ENCODE measurements at regions not wholly inside any gene's neighbourhood (a gene's known extent, or its start where the extent isn't known, plus 50 kb on each side); places are given as distances from the start of the nearest gene placed in this dataset.

DNA sequence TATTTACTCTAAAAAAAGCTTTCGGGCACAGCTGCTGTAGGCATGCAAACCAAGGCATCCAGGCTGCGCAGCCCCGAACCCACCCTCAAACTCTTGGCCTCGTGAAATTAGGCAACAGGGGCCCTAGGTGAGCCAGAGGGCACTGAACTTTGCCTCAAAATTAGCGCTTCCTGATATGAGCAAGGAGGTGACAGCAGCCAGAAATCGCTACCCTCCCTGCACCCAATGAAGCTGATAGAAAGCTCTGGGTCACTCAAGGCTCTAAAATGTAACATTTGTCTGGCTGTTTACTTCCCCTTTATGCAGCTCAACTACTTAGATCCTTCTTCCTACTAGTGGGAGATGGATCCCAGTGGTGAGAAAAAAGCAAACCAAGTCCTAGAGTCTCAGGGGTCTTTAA is 61.8 kb downstream of the PITPNM2 start:
- peak; percentile 39 for DNase-seq (ENCODE audit: low spot score)
- H3K36me3 Mint-ChIP-seq: no peaks in the 10 kb centered on the region
- H3K9me3 Mint-ChIP-seq: no peaks in the 10 kb centered on the region
- ATAC-seq: no peak
- no peak overlapping the region for H3K4me3 Mint-ChIP-seq
- H3K4me1 Mint-ChIP-seq (ENCODE audit: low read depth in 2 of 2): peaks cover 7 to 8% of the 10 kb centered on the region in 2 donors
- H3K27ac Mint-ChIP-seq: no peak overlapping the region
- H3K27me3 Mint-ChIP-seq: no peaks in the 10 kb centered on the region

- DNase-seq (ENCODE audit: low spot score): no peak
- H3K27ac Mint-ChIP-seq: no peak overlapping the region
- peaks cover 7 to 14% of the 10 kb centered on the region in 2 donors for H3K4me1 Mint-ChIP-seq (ENCODE audit: low read depth in 2 of 2)
- H3K36me3 Mint-ChIP-seq: no peaks in the 10 kb centered on the region
- H3K9me3 Mint-ChIP-seq: no peaks in the 10 kb centered on the region
- no peak for ATAC-seq
- no peaks in the 10 kb centered on the region for H3K27me3 Mint-ChIP-seq
- H3K4me3 Mint-ChIP-seq: no peak overlapping the region
Observed at GRCh38 chr12:123085730-123086487, 65.0 kb downstream of the PITPNM2 start.

GRCh38 chr12:123085066-123085465 is 65.8 kb downstream of the PITPNM2 start:
- ATAC-seq: no peak
- DNase-seq (ENCODE audit: low spot score): no peak
- H3K9me3 Mint-ChIP-seq: no peaks in the 10 kb centered on the region
- no peak overlapping the region for H3K4me3 Mint-ChIP-seq
- no peak overlapping the region for H3K27ac Mint-ChIP-seq
- no peaks in the 10 kb centered on the region for H3K36me3 Mint-ChIP-seq
- no peaks in the 10 kb centered on the region for H3K27me3 Mint-ChIP-seq
- peaks cover 7 to 14% of the 10 kb centered on the region in 2 donors for H3K4me1 Mint-ChIP-seq (ENCODE audit: low read depth in 2 of 2)

DNA sequence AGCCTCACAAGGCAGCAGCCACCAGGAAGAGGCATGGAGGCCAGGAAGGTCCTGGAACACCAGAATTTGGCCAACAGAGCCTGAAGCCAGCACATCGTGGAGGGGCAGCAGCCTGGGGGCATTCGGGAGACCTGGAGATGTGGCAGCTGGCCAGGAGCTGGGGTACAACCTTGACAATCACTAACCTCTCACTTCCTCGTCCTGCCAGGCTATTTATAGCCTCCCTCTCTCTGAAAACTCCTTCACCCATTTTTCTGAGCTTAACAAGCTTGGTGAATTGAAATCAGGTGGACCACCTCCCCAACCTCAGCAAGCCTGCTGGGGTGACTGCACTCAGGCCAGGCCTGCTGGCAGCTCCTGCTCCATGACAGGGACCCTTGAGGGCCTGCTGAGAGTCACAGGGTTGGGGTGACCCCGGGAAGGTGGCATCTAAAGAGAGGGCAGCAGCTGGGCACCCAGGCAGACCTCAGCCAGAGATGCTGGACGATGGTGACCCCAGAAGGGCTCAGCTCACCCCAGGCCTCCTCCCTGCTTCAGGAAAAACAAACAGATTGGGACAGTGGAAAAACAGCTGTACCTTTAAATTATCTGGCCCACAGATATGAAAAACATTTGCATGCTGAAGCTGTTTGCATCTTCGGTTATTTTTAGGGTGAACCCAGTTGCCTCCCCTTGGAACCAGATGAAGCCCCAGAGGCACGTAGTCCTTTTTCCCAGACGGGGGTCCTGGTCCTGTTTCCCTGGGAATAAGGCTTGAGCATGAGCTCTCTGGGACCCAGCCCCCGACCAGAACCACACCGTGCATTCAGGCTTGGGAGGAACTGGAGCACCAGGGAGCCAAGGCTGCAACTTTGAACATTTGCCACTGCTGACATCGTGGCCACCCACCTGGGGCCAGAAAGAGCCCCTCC is 67.0 kb downstream of the PITPNM2 start:
- no peak for DNase-seq (ENCODE audit: low spot score)
- no peaks in the 10 kb centered on the region for H3K9me3 Mint-ChIP-seq
- H3K27me3 Mint-ChIP-seq: no peaks in the 10 kb centered on the region
- no peak overlapping the region for H3K4me3 Mint-ChIP-seq
- peaks cover 0 to 9% of the 10 kb centered on the region in 2 donors for H3K4me1 Mint-ChIP-seq (ENCODE audit: low read depth in 2 of 2)
- H3K36me3 Mint-ChIP-seq: no peaks in the 10 kb centered on the region
- no peak for ATAC-seq
- peak overlapping the region in 1 of 2 donors; percentile 3 for H3K27ac Mint-ChIP-seq

DNA sequence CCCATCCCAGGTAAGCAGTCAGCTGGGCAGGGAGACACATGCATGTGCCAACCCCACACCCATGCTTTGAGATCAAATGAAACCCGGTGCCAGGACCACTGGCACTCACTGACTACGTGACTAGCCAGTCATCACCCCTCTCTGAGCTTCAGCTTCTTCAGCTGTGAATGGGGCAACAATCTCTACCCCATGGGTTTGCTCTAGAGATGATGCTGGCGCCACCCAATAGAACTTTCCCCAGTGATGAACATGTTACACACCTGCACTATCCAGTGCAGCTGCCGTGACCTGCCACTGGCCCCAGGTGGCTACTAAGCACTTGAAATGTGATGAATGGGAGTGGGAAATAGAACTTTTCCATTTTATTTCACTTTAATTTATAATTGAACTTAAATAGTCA is 70.3 kb downstream of the PITPNM2 start:
- no peak overlapping the region for H3K4me3 Mint-ChIP-seq
- no peaks in the 10 kb centered on the region for H3K36me3 Mint-ChIP-seq
- H3K4me1 Mint-ChIP-seq (ENCODE audit: low read depth in 2 of 2): peaks cover 19 to 28% of the 10 kb centered on the region in 2 donors
- no peak for ATAC-seq
- H3K27ac Mint-ChIP-seq: no peak overlapping the region
- no peaks in the 10 kb centered on the region for H3K27me3 Mint-ChIP-seq
- no peaks in the 10 kb centered on the region for H3K9me3 Mint-ChIP-seq
- no peak for DNase-seq (ENCODE audit: low spot score)

- ATAC-seq (no peak), DNase-seq (ENCODE audit: low spot score) (no peak)
- peaks cover 36 to 43% of the 10 kb centered on the region in 2 donors for H3K4me1 Mint-ChIP-seq (ENCODE audit: low read depth in 2 of 2)
- no peak overlapping the region for H3K4me3 Mint-ChIP-seq
- H3K9me3 Mint-ChIP-seq: no peaks in the 10 kb centered on the region
- H3K36me3 Mint-ChIP-seq: no peaks in the 10 kb centered on the region
- no peak overlapping the region for H3K27ac Mint-ChIP-seq
- H3K27me3 Mint-ChIP-seq: no peaks in the 10 kb centered on the region
Observed at GRCh38 chr12:123078531-123079155, 72.2 kb downstream of the PITPNM2 start.

GRCh38 chr12:123078120-123078465 is 72.8 kb downstream of the PITPNM2 start:
- Mint-ChIP-seq H3K27ac (no peak overlapping the region), H3K9me3 (no peaks in the 10 kb centered on the region), H3K36me3 (no peaks in the 10 kb centered on the region), H3K4me3 (no peak overlapping the region), H3K27me3 (no peaks in the 10 kb centered on the region), H3K4me1 (ENCODE audit: low read depth in 2 of 2) (peaks cover 42 to 44% of the 10 kb centered on the region in 2 donors)
- no peak for DNase-seq (ENCODE audit: low spot score)
- no peak for ATAC-seq

DNA sequence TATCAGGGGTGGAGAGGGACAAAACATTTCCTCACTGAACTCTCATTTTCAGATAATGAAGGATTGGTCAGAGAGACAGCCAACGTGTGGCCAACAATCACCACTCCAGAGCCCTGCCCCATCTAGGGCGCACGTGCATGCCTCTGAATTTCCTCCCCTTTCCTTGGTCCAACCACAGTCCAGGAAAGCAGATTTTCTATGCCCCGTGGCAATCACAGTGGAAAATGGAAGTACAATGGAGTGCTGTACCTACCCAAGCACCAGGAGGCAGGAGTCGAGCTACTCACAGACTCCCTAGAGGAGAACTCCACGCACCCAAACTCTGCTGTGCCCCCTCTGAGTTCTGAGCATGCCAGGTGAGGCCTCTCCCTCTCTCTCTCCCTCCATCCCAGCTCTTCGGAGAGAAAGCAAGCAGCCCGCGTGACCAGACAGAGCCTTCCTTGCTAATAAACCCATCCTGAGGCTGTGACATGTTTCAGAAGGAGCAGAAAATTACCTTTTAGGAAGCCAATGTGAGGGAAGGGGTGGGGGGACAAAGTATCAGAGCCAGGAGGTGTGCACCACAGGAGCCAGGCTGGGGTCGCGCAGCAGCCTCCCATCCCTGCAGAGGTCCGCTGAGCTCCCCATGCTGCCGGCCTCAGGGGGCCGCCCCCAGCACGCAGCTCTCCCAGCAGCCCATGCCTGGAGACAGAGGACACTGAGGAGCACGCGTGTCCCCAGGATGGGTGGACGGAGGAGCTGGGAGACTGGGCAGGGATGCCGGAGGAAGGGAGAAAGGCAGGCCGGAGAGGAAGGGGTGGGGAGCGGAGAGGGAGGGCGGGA is 73.4 kb downstream of the PITPNM2 start:
- Mint-ChIP-seq H3K4me3 (peak overlapping the region; percentile 10), H3K4me1 (ENCODE audit: low read depth in 2 of 2) (peaks cover 43 to 44% of the 10 kb centered on the region in 2 donors), H3K27ac (peak overlapping the region in 1 of 2 donors; percentile 92), H3K27me3 (no peaks in the 10 kb centered on the region), H3K36me3 (no peaks in the 10 kb centered on the region), H3K9me3 (no peaks in the 10 kb centered on the region)
- DNase-seq (ENCODE audit: low spot score): no peak
- ATAC-seq: no peak

- no peaks in the 10 kb centered on the region for H3K36me3 Mint-ChIP-seq
Observed at GRCh38 chr12:123076604-123077297, 74.1 kb downstream of the PITPNM2 start.

DNA sequence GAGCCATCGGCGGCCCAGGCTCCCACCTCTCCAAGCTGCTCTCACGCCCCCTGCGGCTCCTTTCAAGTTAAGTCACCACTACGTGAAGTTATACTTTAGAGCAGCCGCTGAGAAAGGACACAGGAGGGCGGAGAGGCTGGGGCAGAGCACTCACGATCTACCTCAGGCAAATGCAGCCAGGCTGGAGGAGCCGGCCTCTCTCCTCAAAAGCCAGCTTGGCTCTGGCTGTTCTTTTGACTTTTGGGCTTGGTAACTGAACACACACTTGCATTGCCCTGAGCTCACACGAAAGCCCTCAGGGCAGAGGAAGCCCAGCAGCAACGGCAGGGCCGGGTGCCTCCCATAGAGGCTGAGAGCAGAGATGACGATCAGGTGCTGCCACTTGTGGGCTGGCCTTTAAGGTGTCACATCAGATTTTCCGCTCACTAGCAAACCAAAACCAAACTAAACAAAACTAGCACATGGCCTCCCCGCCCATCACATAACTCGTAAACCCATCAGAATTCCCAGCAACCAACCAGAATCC is 75.2 kb downstream of the PITPNM2 start:
- H3K27me3 Mint-ChIP-seq: no peaks in the 10 kb centered on the region
- peak overlapping the region; percentile 84 to 92 for H3K27ac Mint-ChIP-seq
- H3K36me3 Mint-ChIP-seq: no peaks in the 10 kb centered on the region
- ATAC-seq (peak; percentile 84), DNase-seq (ENCODE audit: low spot score) (peak; percentile 80)
- H3K9me3 Mint-ChIP-seq: no peaks in the 10 kb centered on the region
- H3K4me3 Mint-ChIP-seq: peak overlapping the region; percentile 84
- H3K4me1 Mint-ChIP-seq (ENCODE audit: low read depth in 2 of 2): peaks cover 44 to 60% of the 10 kb centered on the region in 2 donors

More at GRCh38 chr12:123076604-123077297, 74.1 kb downstream of the PITPNM2 start:
- Mint-ChIP-seq H3K27me3 (no peaks in the 10 kb centered on the region), H3K9me3 (no peaks in the 10 kb centered on the region), H3K27ac (peak overlapping the region; percentile 84 to 92), H3K4me3 (peak overlapping the region; percentile 84), H3K4me1 (ENCODE audit: low read depth in 2 of 2) (peaks cover 44 to 51% of the 10 kb centered on the region in 2 donors)
- peak; percentile 80 to 88 for ATAC-seq
- DNase-seq (ENCODE audit: low spot score): peak; percentile 71

GRCh38 chr12:123075087-123075645 is 75.7 kb downstream of the PITPNM2 start:
- Mint-ChIP-seq H3K27me3 (no peaks in the 10 kb centered on the region), H3K4me1 (ENCODE audit: low read depth in 2 of 2) (peaks cover 44 to 63% of the 10 kb centered on the region in 2 donors), H3K4me3 (peak overlapping the region; percentile 84), H3K36me3 (no peaks in the 10 kb centered on the region), H3K27ac (peak overlapping the region; percentile 84 to 92), H3K9me3 (no peaks in the 10 kb centered on the region)
- DNase-seq (ENCODE audit: low spot score) (peak; percentile 62), ATAC-seq (no peak)
